ENCODE measurements at regions not wholly inside any gene's neighbourhood (a gene's known extent, or its start where the extent isn't known, plus 50 kb on each side); places are given as distances from the start of the nearest gene placed in this dataset.
A peak's percentile ranks its signal among the peaks of the same experiment; 100 is the strongest.
"Not testable (repeated sequence)": the region's sequence is repeated elsewhere in the genome, so short reads cannot be mapped to it uniquely, and the experiment has no call there.

- TF ChIP-seq POLR2A (IDR thresholded peaks at IDR 0.05; ENCODE audit: extremely low read depth, insufficient read length) = no peak
- TF ChIP-seq, protein P1, sequence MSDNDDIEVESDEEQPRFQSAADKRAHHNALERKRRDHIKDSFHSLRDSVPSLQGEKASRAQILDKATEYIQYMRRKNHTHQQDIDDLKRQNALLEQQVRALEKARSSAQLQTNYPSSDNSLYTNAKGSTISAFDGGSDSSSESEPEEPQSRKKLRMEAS (IDR thresholded peaks at IDR 0.05; ENCODE audit: low read depth, low read length) = no peak
- no peak for TF ChIP-seq MYC (IDR thresholded peaks at IDR 0.05; ENCODE audit: low read depth, low read length)
- TF ChIP-seq, protein P2, sequence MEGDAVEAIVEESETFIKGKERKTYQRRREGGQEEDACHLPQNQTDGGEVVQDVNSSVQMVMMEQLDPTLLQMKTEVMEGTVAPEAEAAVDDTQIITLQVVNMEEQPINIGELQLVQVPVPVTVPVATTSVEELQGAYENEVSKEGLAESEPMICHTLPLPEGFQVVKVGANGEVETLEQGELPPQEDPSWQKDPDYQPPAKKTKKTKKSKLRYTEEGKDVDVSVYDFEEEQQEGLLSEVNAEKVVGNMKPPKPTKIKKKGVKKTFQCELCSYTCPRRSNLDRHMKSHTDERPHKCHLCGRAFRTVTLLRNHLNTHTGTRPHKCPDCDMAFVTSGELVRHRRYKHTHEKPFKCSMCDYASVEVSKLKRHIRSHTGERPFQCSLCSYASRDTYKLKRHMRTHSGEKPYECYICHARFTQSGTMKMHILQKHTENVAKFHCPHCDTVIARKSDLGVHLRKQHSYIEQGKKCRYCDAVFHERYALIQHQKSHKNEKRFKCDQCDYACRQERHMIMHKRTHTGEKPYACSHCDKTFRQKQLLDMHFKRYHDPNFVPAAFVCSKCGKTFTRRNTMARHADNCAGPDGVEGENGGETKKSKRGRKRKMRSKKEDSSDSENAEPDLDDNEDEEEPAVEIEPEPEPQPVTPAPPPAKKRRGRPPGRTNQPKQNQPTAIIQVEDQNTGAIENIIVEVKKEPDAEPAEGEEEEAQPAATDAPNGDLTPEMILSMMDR (IDR thresholded peaks at IDR 0.05; ENCODE audit: low read depth, low read length) = no peak
- DNase-seq (ENCODE audit: low read depth) = no peak
- no peak overlapping the region for H3K4me3 ChIP-seq (ENCODE audit: low read depth, low read length)
Measured at GRCh38 chr3:135426508-135426907, 539.0 kb upstream of the PPP2R3A start.

GRCh38 chr3:135432402-135432801 lies 533.1 kb upstream of the PPP2R3A start:
- no peak for DNase-seq (ENCODE audit: low read depth)
- TF ChIP-seq POLR2A (IDR thresholded peaks at IDR 0.05; ENCODE audit: extremely low read depth, insufficient read length) (no peak), MYC (IDR thresholded peaks at IDR 0.05; ENCODE audit: low read depth, low read length) (no peak)
- TF ChIP-seq, protein P1 (IDR thresholded peaks at IDR 0.05; ENCODE audit: low read depth, low read length) = no peak
- TF ChIP-seq, protein P2 (IDR thresholded peaks at IDR 0.05; ENCODE audit: low read depth, low read length) = no peak
- no peak overlapping the region for H3K4me3 ChIP-seq (ENCODE audit: low read depth, low read length)

- not testable (repeated sequence) for DNase-seq (ENCODE audit: low read depth)
- peak overlapping the region; percentile 46 for H3K4me3 ChIP-seq (ENCODE audit: low read depth, low read length)
Measured at GRCh38 chr3:135438889-135439597, 526.5 kb upstream of the PPP2R3A start.

DNA sequence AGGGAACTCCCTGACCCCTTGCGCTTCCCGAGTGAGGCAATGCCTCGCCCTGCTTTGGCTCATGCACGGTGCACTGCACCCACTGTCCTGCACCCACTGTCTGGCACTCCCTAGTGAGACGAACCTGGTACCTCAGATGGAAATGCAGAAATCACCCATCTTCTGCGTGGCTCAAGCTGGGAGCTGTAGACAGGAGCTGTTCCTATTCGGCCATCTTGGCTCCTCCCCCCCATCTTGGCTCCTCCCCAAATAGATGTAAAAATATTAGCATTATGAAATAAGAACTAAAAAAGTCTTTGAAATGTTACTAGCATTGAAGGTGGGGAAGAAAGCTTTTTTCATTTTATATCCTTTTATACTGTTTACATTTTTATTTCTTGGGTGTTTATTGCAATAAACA lies 525.9 kb upstream of the PPP2R3A start:
- peak overlapping the region; percentile 46 for H3K4me3 ChIP-seq (ENCODE audit: low read depth, low read length)
- not testable (repeated sequence) for DNase-seq (ENCODE audit: low read depth)

- no peak overlapping the region for H3K4me3 ChIP-seq (ENCODE audit: low read depth, low read length)
- DNase-seq (ENCODE audit: low read depth) = no peak
- TF ChIP-seq POLR2A (IDR thresholded peaks at IDR 0.05; ENCODE audit: extremely low read depth, insufficient read length) (no peak), MYC (IDR thresholded peaks at IDR 0.05; ENCODE audit: low read depth, low read length) (no peak)
- TF ChIP-seq, protein P2 (IDR thresholded peaks at IDR 0.05; ENCODE audit: low read depth, low read length) = no peak
- TF ChIP-seq, protein P1 (IDR thresholded peaks at IDR 0.05; ENCODE audit: low read depth, low read length) = no peak
Measured at GRCh38 chr3:135440233-135440632, 525.3 kb upstream of the PPP2R3A start.

GRCh38 chr3:135440746-135441145 lies 524.8 kb upstream of the PPP2R3A start:
- H3K4me3 ChIP-seq (ENCODE audit: low read depth, low read length) = no peak overlapping the region
- DNase-seq (ENCODE audit: low read depth) = no peak
- TF ChIP-seq MYC (IDR thresholded peaks at IDR 0.05; ENCODE audit: low read depth, low read length) = no peak
- TF ChIP-seq POLR2A (IDR thresholded peaks at IDR 0.05; ENCODE audit: extremely low read depth, insufficient read length) = no peak
- TF ChIP-seq, protein P1 (IDR thresholded peaks at IDR 0.05; ENCODE audit: low read depth, low read length) = no peak
- TF ChIP-seq, protein P2 (IDR thresholded peaks at IDR 0.05; ENCODE audit: low read depth, low read length) = no peak

DNA sequence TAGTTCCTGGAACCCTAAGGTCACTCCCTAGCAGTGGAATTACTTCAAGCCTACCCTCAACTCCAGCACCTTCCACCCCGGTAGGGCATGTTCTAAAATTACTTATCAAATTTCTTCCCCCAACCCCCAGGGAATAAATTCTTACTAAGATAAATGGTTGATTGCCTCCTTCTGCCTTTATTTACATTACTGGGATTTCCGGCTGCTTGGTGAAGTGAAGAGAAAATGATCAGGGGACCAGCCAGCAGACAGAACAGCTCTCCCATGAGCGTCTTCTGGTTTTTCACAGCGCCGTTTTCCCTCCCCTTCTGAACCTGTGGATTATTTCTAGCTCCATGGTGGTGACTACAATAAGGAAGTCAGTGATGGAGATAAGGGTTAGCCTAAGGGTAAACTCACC lies 521.5 kb upstream of the PPP2R3A start:
- no peak for DNase-seq (ENCODE audit: low read depth)
- no peak overlapping the region for H3K4me3 ChIP-seq (ENCODE audit: low read depth, low read length)
- TF ChIP-seq MYC (IDR thresholded peaks at IDR 0.05; ENCODE audit: low read depth, low read length) = no peak
- TF ChIP-seq POLR2A (IDR thresholded peaks at IDR 0.05; ENCODE audit: extremely low read depth, insufficient read length) = no peak
